GM19438 (cell line): ENCODE measurements at regions not wholly inside any gene's neighbourhood (a gene's known extent, or its start where the extent isn't known, plus 50 kb on each side); places are given as distances from the start of the nearest gene placed in this dataset.

Experiments used
- ATAC-seq: cut with Tn5 transposase; IDR thresholded peaks from one replicate; pipeline ENCODE4 v1.9.1; 2021; ENCODE audit warnings: low read depth; ENCODE audit not compliant: unreplicated experiment

GRCh38 chr10:92747066-92747465 lies 57.3 kb downstream of the HHEX start:
- ATAC-seq = no peak

GRCh38 chr10:92747600-92747999 lies 57.8 kb downstream of the HHEX start:
- no peak for ATAC-seq

- ATAC-seq = no peak
Observed at GRCh38 chr10:92750791-92751533, 61.2 kb downstream of the HHEX start.

GRCh38 chr10:92751534-92751811 lies 61.7 kb downstream of the HHEX start:
- ATAC-seq = no peak

GRCh38 chr10:92751827-92752226 lies 62.1 kb downstream of the HHEX start:
- no peak for ATAC-seq

GRCh38 chr10:92753865-92754264 lies 64.1 kb downstream of the HHEX start:
- no peak for ATAC-seq

- no peak for ATAC-seq
Observed at GRCh38 chr10:92755725-92756124, 66.0 kb downstream of the HHEX start.

- peak; percentile 86 for ATAC-seq
Observed at GRCh38 chr10:92756201-92757065, 66.7 kb downstream of the HHEX start.

- peak; percentile 75 for ATAC-seq
Observed at GRCh38 chr10:92757066-92757710, 67.4 kb downstream of the HHEX start.

- no peak for ATAC-seq
Observed at GRCh38 chr10:92757711-92758104, 68.0 kb downstream of the HHEX start.

- ATAC-seq = no peak
Observed at GRCh38 chr10:92758594-92758993, 68.8 kb downstream of the HHEX start.

- no peak for ATAC-seq
Observed at GRCh38 chr10:92760609-92761008, 70.9 kb downstream of the HHEX start.

- ATAC-seq = no peak
Observed at GRCh38 chr10:92761571-92761970, 71.8 kb downstream of the HHEX start.

- no peak for ATAC-seq
Observed at GRCh38 chr10:92763634-92764155, 73.9 kb downstream of the HHEX start.

GRCh38 chr10:92766451-92766850 lies 76.7 kb downstream of the HHEX start:
- no peak for ATAC-seq

- ATAC-seq = no peak
Observed at GRCh38 chr10:92768104-92768503, 78.3 kb downstream of the HHEX start.

GRCh38 chr10:92773776-92774175 lies 74.5 kb upstream of the EXOC6 start:
- ATAC-seq = no peak

GRCh38 chr10:92778091-92778490 lies 70.2 kb upstream of the EXOC6 start:
- no peak for ATAC-seq

- no peak for ATAC-seq
Observed at GRCh38 chr10:92785118-92785517, 63.2 kb upstream of the EXOC6 start.

GRCh38 chr10:92787557-92788152 lies 60.7 kb upstream of the EXOC6 start:
- ATAC-seq = no peak

GRCh38 chr10:92789067-92789466 lies 59.3 kb upstream of the EXOC6 start:
- ATAC-seq = no peak
